GM10266 (cell line): ENCODE measurements at regions not wholly inside any gene's neighbourhood (a gene's known extent, or its start where the extent isn't known, plus 50 kb on each side); places are given as distances from the start of the nearest gene placed in this dataset.

Experiments used
- DNase-seq: peaks from one replicate; pipeline ENCODE4 v3.0.0; 2012; ENCODE audit errors: extremely low spot score
- CTCF ChIP-seq: IDR thresholded peaks from 2 replicates; pipeline ENCODE4 v1.5.1; 2012; ENCODE audit warnings: mild to moderate bottlenecking, low read depth; ENCODE audit not compliant: control insufficient read depth, insufficient read depth; ENCODE audit errors: missing control alignments

DNA sequence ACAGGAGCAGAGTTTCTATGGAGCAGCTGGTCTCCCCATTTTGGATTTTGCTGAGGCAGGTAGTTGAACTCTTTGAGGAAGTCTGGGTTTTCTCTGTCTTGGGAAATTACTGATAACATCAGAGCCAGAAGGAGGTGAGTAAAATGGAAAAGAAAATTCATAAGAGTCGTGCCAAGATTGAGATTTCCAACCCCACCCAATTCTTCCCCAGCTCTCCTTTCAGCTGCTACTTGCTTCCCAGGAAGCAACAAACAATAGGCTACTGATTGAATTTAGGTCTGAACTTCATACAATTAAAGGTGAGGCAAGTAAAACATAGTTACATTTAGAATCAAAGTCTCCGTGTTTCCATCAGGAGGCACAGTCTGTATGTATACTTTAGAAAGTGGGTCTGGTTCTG lies 54.6 kb upstream of the EOLA2 start:
- no peak for TF ChIP-seq CTCF

DNA sequence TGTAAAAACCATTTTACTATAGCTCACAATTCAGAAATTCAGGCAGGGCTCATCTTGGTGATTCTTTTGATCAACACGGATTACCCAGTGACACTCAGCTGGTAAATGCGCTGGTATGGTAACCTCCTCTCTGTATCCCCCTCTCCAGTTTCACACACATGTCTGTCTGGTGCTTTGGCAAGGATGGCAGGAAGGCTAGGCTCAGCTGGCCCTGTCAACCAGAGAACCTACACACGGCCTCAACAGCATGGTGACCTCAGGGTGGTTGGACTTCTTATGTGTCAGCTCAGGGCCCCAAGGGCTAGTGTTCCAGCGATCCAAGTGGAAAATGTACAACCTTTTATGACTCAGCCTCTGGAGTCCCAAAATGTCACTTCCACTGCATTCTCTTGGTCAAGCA lies 55.7 kb upstream of the EOLA2 start:
- no peak for TF ChIP-seq CTCF

More for the DNA sequence above, 54.6 kb upstream of the EOLA2 start:
- no peak for DNase-seq

DNA sequence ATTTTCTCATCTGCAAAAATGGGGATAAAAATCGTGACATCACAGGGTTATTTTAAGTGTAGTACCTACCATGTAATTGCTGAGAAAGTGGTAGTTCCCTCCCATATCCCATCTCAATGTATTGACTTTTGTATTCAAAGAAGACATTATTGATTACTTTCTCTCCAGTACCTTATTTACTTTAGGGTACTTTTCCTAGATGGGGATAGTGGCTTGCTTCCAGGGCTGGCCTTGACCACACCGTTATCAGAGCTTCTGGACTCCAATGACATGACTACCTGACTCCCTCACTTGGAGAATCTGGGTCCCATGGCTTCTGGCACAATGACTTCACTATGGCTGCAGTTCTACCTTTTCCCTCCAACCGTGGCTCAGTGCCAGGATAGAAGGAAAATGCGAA lies 58.2 kb upstream of the EOLA2 start:
- TF ChIP-seq CTCF = no peak
- no peak for DNase-seq

More for the DNA sequence above, 55.7 kb upstream of the EOLA2 start:
- no peak for DNase-seq

GRCh38 chrX:150005027-150005426 lies 66.7 kb upstream of the EOLA2 start:
- no peak for TF ChIP-seq CTCF
- no peak for DNase-seq

- no peak for TF ChIP-seq CTCF
- no peak for DNase-seq
Observed at GRCh38 chrX:150007356-150007755, 69.1 kb upstream of the EOLA2 start.

- TF ChIP-seq CTCF = no peak
Observed at GRCh38 chrX:150012647-150013381, 74.5 kb upstream of the EOLA2 start.

GRCh38 chrX:150014525-150014924 lies 76.2 kb upstream of the EOLA2 start:
- no peak for TF ChIP-seq CTCF
- DNase-seq = no peak

More at GRCh38 chrX:150012647-150013381, 74.5 kb upstream of the EOLA2 start:
- DNase-seq = no peak
